Esophagus muscularis mucosa (tissue), 3 donors: ENCODE measurements at regions not wholly inside any gene's neighbourhood (a gene's known extent, or its start where the extent isn't known, plus 50 kb on each side); places are given as distances from the start of the nearest gene placed in this dataset.

Source experiments
- POLR2A ChIP-seq: fragments of 450-650 bp; IDR thresholded peaks from one replicate; pipeline ENCODE4 v1.6.1; 2017; ENCODE audit warnings: antibody characterized with exemption, moderate library complexity, mild to moderate bottlenecking, low read depth
- TF ChIP-seq, protein P1 (sequence below), 3 experiments: fragments of 200-600 bp in 2 of 3; fragments of 450-650 bp in 1 of 3; sonication (generic) in 2 of 3; IDR thresholded peaks; one replicate each; pipeline ENCODE4 v1.5.1; 2017 to 2019; ENCODE audit warnings: antibody characterized with exemption in 3 of 3, mild to moderate bottlenecking in 2 of 3, moderate library complexity in 1 of 3

DNA sequence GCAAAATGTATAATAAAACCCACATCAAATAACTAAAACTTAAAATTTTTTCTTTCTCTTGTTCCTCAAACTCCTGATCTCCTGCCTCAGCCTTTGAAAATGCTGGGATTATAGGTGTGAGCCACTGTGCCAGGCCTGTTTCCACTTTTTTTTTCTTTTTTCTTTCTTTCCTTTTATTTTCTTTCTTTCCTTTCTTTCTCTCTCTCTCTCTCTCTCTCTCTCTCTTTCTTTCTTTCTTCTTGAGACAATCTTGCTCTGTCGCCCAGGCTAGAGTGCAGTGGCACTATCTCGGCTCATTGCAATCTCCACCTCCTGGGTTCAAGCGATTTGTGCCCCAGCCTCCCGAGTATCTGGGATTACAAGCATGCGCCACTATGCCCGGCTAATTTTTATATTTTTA, 164.6 kb downstream of the OR2B2 start:
- TF ChIP-seq, protein P1, sequence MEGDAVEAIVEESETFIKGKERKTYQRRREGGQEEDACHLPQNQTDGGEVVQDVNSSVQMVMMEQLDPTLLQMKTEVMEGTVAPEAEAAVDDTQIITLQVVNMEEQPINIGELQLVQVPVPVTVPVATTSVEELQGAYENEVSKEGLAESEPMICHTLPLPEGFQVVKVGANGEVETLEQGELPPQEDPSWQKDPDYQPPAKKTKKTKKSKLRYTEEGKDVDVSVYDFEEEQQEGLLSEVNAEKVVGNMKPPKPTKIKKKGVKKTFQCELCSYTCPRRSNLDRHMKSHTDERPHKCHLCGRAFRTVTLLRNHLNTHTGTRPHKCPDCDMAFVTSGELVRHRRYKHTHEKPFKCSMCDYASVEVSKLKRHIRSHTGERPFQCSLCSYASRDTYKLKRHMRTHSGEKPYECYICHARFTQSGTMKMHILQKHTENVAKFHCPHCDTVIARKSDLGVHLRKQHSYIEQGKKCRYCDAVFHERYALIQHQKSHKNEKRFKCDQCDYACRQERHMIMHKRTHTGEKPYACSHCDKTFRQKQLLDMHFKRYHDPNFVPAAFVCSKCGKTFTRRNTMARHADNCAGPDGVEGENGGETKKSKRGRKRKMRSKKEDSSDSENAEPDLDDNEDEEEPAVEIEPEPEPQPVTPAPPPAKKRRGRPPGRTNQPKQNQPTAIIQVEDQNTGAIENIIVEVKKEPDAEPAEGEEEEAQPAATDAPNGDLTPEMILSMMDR (IDR thresholded peaks at IDR 0.05) = no peak
- no peak for TF ChIP-seq POLR2A
